Bronchial epithelial cell (primary cell): ENCODE measurements at regions not wholly inside any gene's neighbourhood (a gene's known extent, or its start where the extent isn't known, plus 50 kb on each side); places are given as distances from the start of the nearest gene placed in this dataset.

Experiments
- DNase-seq: peaks from one replicate; pipeline ENCODE4 v3.0.0-alpha.2; 2010; ENCODE audit warnings: low read depth
- FAIRE-seq: peaks from 2 replicates; lab custom pipeline; 2011; peaks lifted over from hg19 to GRCh38; lab: Jason Lieb, UNC
- H3K27me3 ChIP-seq: 2 replicates; pipeline ENCODE4 v1.5.1; 2011; ENCODE audit warnings: low read length; ENCODE audit not compliant: control insufficient read depth, insufficient read depth
- H3K36me3 ChIP-seq: 2 replicates; pipeline ENCODE4 v1.5.1; 2011; ENCODE audit warnings: low read length; ENCODE audit not compliant: control insufficient read depth, insufficient read depth
- H3K4me3 ChIP-seq: 2 replicates; pipeline ENCODE4 v1.5.1; 2011; ENCODE audit warnings: mild to moderate bottlenecking, low read depth, low read length, control low read depth
- CTCF ChIP-seq: IDR thresholded peaks from 2 replicates; pipeline ENCODE4 v1.5.1; 2011; ENCODE audit warnings: mild to moderate bottlenecking, moderate library complexity, low read length, control low read depth, inconsistent platforms; ENCODE audit not compliant: insufficient read depth, severe bottlenecking

GRCh38 chr2:241958818-241959545 lies 89.5 kb downstream of the RTP5 start:
- Histone ChIP-seq H3K4me3 (no peak overlapping the region), H3K27me3 (peaks cover 2% of the 10 kb centered on the region), H3K36me3 (no peaks in the 10 kb centered on the region)
- DNase-seq (no peak), FAIRE-seq (no peak)
- no peak for TF ChIP-seq CTCF

- Histone ChIP-seq H3K4me3 (no peak overlapping the region), H3K36me3 (no peaks in the 10 kb centered on the region), H3K27me3 (peaks cover 2% of the 10 kb centered on the region)
- DNase-seq (no peak), FAIRE-seq (no peak)
- TF ChIP-seq CTCF: no peak
These were observed 90.3 kb downstream of the RTP5 start for GRCh38 chr2:241959751-241960269.

GRCh38 chr2:241961454-241961853 lies 91.9 kb downstream of the RTP5 start:
- no peaks in the 10 kb centered on the region for H3K36me3 ChIP-seq
- peaks cover 2% of the 10 kb centered on the region for H3K27me3 ChIP-seq
- H3K4me3 ChIP-seq: no peak overlapping the region
- FAIRE-seq (no peak), DNase-seq (no peak)
- no peak for TF ChIP-seq CTCF

- TF ChIP-seq CTCF: no peak
- Histone ChIP-seq H3K27me3 (peaks cover under 1% of the 10 kb centered on the region), H3K4me3 (no peak overlapping the region), H3K36me3 (no peaks in the 10 kb centered on the region)
- DNase-seq (no peak), FAIRE-seq (no peak)
These were observed 94.6 kb downstream of the RTP5 start for GRCh38 chr2:241964133-241964532.

GRCh38 chr2:241965931-241966412 lies 96.4 kb downstream of the RTP5 start:
- no peaks in the 10 kb centered on the region for H3K27me3 ChIP-seq
- H3K36me3 ChIP-seq: no peaks in the 10 kb centered on the region
- peak; percentile 34 for DNase-seq
- no peak overlapping the region for H3K4me3 ChIP-seq
- no peak for TF ChIP-seq CTCF
- FAIRE-seq: no peak
